RWPE2 (cell line): ENCODE measurements at regions not wholly inside any gene's neighbourhood (a gene's known extent, or its start where the extent isn't known, plus 50 kb on each side); places are given as distances from the start of the nearest gene placed in this dataset.
"Not testable (repeated sequence)": the region's sequence is repeated elsewhere in the genome, so short reads cannot be mapped to it uniquely, and the experiment has no call there.

Experiments used
- ATAC-seq: fragments of 200-7000 bp; cut with Tn5 transposase; 3 replicates; pipeline ENCODE4 v1.9.1; 2021; ENCODE audit warnings: low read depth
- DNase-seq: peaks from one replicate; pipeline ENCODE4 v3.0.0-alpha.2; 2020; ENCODE audit warnings: low spot score
- H3K27ac ChIP-seq: fragments of 450-650 bp; 2 replicates; pipeline ENCODE4 v1.5.1; 2017; ENCODE audit warnings: mild to moderate bottlenecking; ENCODE audit not compliant: poor library complexity, severe bottlenecking
- H3K27me3 ChIP-seq: fragments of 250-450 bp; sonication (Bioruptor Pico); 2 replicates; pipeline ENCODE4 v1.5.1; 2021; ENCODE audit warnings: mild to moderate bottlenecking, moderate library complexity; ENCODE audit not compliant: insufficient read depth, poor library complexity, severe bottlenecking
- H3K36me3 ChIP-seq: fragments of 250-450 bp; sonication (Bioruptor Pico); 2 replicates; pipeline ENCODE4 v1.5.1; 2020; ENCODE audit warnings: low read depth, mild to moderate bottlenecking, moderate library complexity
- H3K4me1 ChIP-seq: fragments of 250-450 bp; sonication (Bioruptor Pico); 2 replicates; pipeline ENCODE4 v1.5.1; 2021; ENCODE audit warnings: mild to moderate bottlenecking, moderate library complexity; ENCODE audit not compliant: insufficient read depth, poor library complexity, severe bottlenecking
- H3K4me3 ChIP-seq: fragments of 250-450 bp; sonication (Bioruptor Pico); 2 replicates; pipeline ENCODE4 v1.5.1; 2021; ENCODE audit warnings: mild to moderate bottlenecking, moderate library complexity; ENCODE audit not compliant: severe bottlenecking
- H3K9me3 ChIP-seq: fragments of 250-450 bp; sonication (Bioruptor Pico); 2 replicates; pipeline ENCODE4 v1.5.1; 2021; ENCODE audit warnings: mild to moderate bottlenecking, moderate library complexity; ENCODE audit not compliant: severe bottlenecking
- CTCF ChIP-seq: fragments of 450-650 bp; IDR thresholded peaks from one replicate; pipeline ENCODE4 v1.5.1; 2017; ENCODE audit warnings: mild to moderate bottlenecking, moderate library complexity; ENCODE audit not compliant: poor library complexity, severe bottlenecking

- peaks cover 8% of the 10 kb centered on the region for H3K4me1 ChIP-seq
- DNase-seq: peak; percentile 99
Observed at GRCh38 chr16:29290631-29291247, 115.8 kb downstream of the NPIPB11 start.

GRCh38 chr16:29289516-29290239 lies 116.8 kb downstream of the NPIPB11 start:
- not testable (repeated sequence) for ATAC-seq, H3K9me3 ChIP-seq, DNase-seq, H3K27ac ChIP-seq, H3K27me3 ChIP-seq, H3K36me3 ChIP-seq, H3K4me3 ChIP-seq
- peaks cover 12% of the 10 kb centered on the region for H3K4me1 ChIP-seq

More at GRCh38 chr16:29290631-29291247, 115.8 kb downstream of the NPIPB11 start:
- Histone ChIP-seq H3K27ac (no peak overlapping the region), H3K36me3 (no peaks in the 10 kb centered on the region), H3K9me3 (no peaks in the 10 kb centered on the region), H3K27me3 (no peaks in the 10 kb centered on the region), H3K4me3 (no peak overlapping the region)
- ATAC-seq: peak; percentile 95
- no peak for TF ChIP-seq CTCF

GRCh38 chr16:29288711-29289474 lies 117.6 kb downstream of the NPIPB11 start:
- not testable (repeated sequence) for H3K4me3 ChIP-seq, DNase-seq, H3K27me3 ChIP-seq, H3K27ac ChIP-seq, H3K36me3 ChIP-seq, ATAC-seq, H3K9me3 ChIP-seq
- peaks cover 12% of the 10 kb centered on the region for H3K4me1 ChIP-seq

- not testable (repeated sequence) for H3K4me3 ChIP-seq, DNase-seq, H3K9me3 ChIP-seq, ATAC-seq, H3K27ac ChIP-seq, H3K27me3 ChIP-seq, H3K36me3 ChIP-seq
- peaks cover 12% of the 10 kb centered on the region for H3K4me1 ChIP-seq
Observed at GRCh38 chr16:29287871-29288535, 118.5 kb downstream of the NPIPB11 start.

- DNase-seq, H3K36me3 ChIP-seq, H3K27ac ChIP-seq, H3K9me3 ChIP-seq, ATAC-seq, H3K27me3 ChIP-seq, H3K4me3 ChIP-seq: not testable (repeated sequence)
- H3K4me1 ChIP-seq: peaks cover 12% of the 10 kb centered on the region
Observed at GRCh38 chr16:29287246-29287645, 119.3 kb downstream of the NPIPB11 start.

GRCh38 chr16:29286796-29287195 lies 119.7 kb downstream of the NPIPB11 start:
- peaks cover 12% of the 10 kb centered on the region for H3K4me1 ChIP-seq
- not testable (repeated sequence) for H3K36me3 ChIP-seq, H3K27ac ChIP-seq, H3K27me3 ChIP-seq, ATAC-seq, H3K9me3 ChIP-seq, DNase-seq, H3K4me3 ChIP-seq

GRCh38 chr16:29286161-29286560 lies 120.3 kb downstream of the NPIPB11 start:
- H3K27ac ChIP-seq, ATAC-seq, DNase-seq, H3K9me3 ChIP-seq, H3K4me3 ChIP-seq, H3K27me3 ChIP-seq, H3K36me3 ChIP-seq, H3K4me1 ChIP-seq: not testable (repeated sequence)

- H3K9me3 ChIP-seq, H3K27ac ChIP-seq, DNase-seq, H3K4me3 ChIP-seq, H3K4me1 ChIP-seq, H3K36me3 ChIP-seq, H3K27me3 ChIP-seq: not testable (repeated sequence)
- peak; percentile 50; the same call in 2 of the 3 replicates for ATAC-seq
Observed at GRCh38 chr16:29285151-29285885, 121.2 kb downstream of the NPIPB11 start.

GRCh38 chr16:29284723-29285122 lies 121.8 kb downstream of the NPIPB11 start:
- not testable (repeated sequence) for H3K9me3 ChIP-seq, H3K4me1 ChIP-seq, H3K36me3 ChIP-seq, H3K4me3 ChIP-seq, H3K27ac ChIP-seq, ATAC-seq, DNase-seq, H3K27me3 ChIP-seq
